GM23338 (cell line): ENCODE measurements at regions not wholly inside any gene's neighbourhood (a gene's known extent, or its start where the extent isn't known, plus 50 kb on each side); places are given as distances from the start of the nearest gene placed in this dataset.

Experiments
- ATAC-seq: fragments of 200-7000 bp; cut with Tn5 transposase; 3 replicates; pipeline ENCODE4 v1.9.1; 2020
- DNase-seq: peaks from one replicate; pipeline ENCODE4 v3.0.0-alpha.2; 2015; ENCODE audit warnings: low spot score
- H2AFZ ChIP-seq: fragments of 200-600 bp; sonication (generic); 2 replicates; pipeline ENCODE4 v1.8.0; 2016; ENCODE audit warnings: antibody characterized with exemption, mild to moderate bottlenecking, moderate library complexity
- H3F3A ChIP-seq: fragments of 200-600 bp; sonication (generic); replicated peaks from 2 replicates; pipeline ENCODE4 v1.8.0; 2017; ENCODE audit warnings: antibody characterized with exemption, mixed run types, low read depth
- H3K27ac ChIP-seq: fragments of 200-600 bp; sonication (generic); 2 replicates; pipeline ENCODE4 v1.6.1; 2016; ENCODE audit warnings: low read depth
- H3K27me3 ChIP-seq: fragments of 200-600 bp; sonication (generic); 2 replicates; pipeline ENCODE4 v1.8.0; 2016; ENCODE audit warnings: mild to moderate bottlenecking, mixed run types, moderate library complexity; ENCODE audit not compliant: insufficient read depth
- H3K36me3 ChIP-seq: fragments of 200-600 bp; sonication (generic); 2 replicates; pipeline ENCODE4 v1.8.0; 2016; ENCODE audit warnings: mild to moderate bottlenecking; ENCODE audit not compliant: insufficient read depth
- H3K4me1 ChIP-seq: fragments of 200-600 bp; sonication (generic); 2 replicates; pipeline ENCODE4 v1.8.0; 2016; ENCODE audit warnings: mild to moderate bottlenecking, moderate library complexity; ENCODE audit not compliant: insufficient read depth
- H3K4me2 ChIP-seq: fragments of 200-600 bp; sonication (generic); 2 replicates; pipeline ENCODE4 v1.7.1; 2017; ENCODE audit warnings: mixed run types
- H3K4me3 ChIP-seq: fragments of 200-600 bp; sonication (generic); 2 replicates; pipeline ENCODE4 v1.6.1; 2016; ENCODE audit warnings: mixed run types
- H3K79me2 ChIP-seq: fragments of 200-600 bp; sonication (generic); replicated peaks from 2 replicates; pipeline ENCODE4 v1.8.0; 2017; ENCODE audit warnings: mild to moderate bottlenecking; ENCODE audit not compliant: insufficient read depth
- H3K9me2 ChIP-seq: fragments of 200-600 bp; sonication (generic); 2 replicates; pipeline ENCODE4 v1.8.0; 2017; ENCODE audit not compliant: insufficient read depth
- H4K20me1 ChIP-seq: fragments of 200-600 bp; sonication (generic); replicated peaks from 2 replicates; pipeline ENCODE4 v1.8.0; 2017; ENCODE audit warnings: mild to moderate bottlenecking; ENCODE audit not compliant: insufficient read depth
- H3K27ac Mint-ChIP-seq: 2 replicates; pipeline ENCODE4 v1.8.0; 2020; ENCODE audit warnings: inconsistent platforms, mild to moderate bottlenecking, moderate library complexity, mixed read lengths
- H3K27me3 Mint-ChIP-seq: 3 replicates; pipeline ENCODE4 v1.8.0; 2022; ENCODE audit warnings: low read depth, mild to moderate bottlenecking, moderate library complexity, mixed read lengths, inconsistent platforms; ENCODE audit not compliant: insufficient read depth, poor library complexity
- H3K36me3 Mint-ChIP-seq: 3 replicates; pipeline ENCODE4 v1.8.0; 2021; ENCODE audit warnings: low read depth, mild to moderate bottlenecking, inconsistent platforms, moderate library complexity, mixed read lengths
- H3K4me1 Mint-ChIP-seq: 3 replicates; pipeline ENCODE4 v1.8.0; 2020; ENCODE audit warnings: mild to moderate bottlenecking, inconsistent platforms, mixed read lengths
- H3K4me3 Mint-ChIP-seq: 3 replicates; pipeline ENCODE4 v1.8.0; 2021; ENCODE audit warnings: moderate library complexity, mild to moderate bottlenecking, inconsistent platforms, mixed read lengths
- H3K9me3 Mint-ChIP-seq: 3 replicates; pipeline ENCODE4 v1.8.0; 2020; ENCODE audit warnings: moderate library complexity, mild to moderate bottlenecking, inconsistent platforms, mixed read lengths
- CREB1 ChIP-seq: fragments of 250-450 bp; sonication (Bioruptor Pico); IDR thresholded peaks from 2 replicates; pipeline ENCODE4 v1.5.0; 2020; ENCODE audit warnings: low read depth, mild to moderate bottlenecking, moderate library complexity
- EZH2 ChIP-seq: fragments of 200-600 bp; sonication (generic); IDR thresholded peaks from one replicate; pipeline ENCODE4 v1.8.0; 2017; ENCODE audit warnings: antibody characterized with exemption, mild to moderate bottlenecking, low read depth; ENCODE audit not compliant: unreplicated experiment
- EZH2phosphoT487 ChIP-seq: fragments of 200-600 bp; sonication (generic); IDR thresholded peaks from one replicate; pipeline ENCODE4 v1.8.1; 2018; ENCODE audit warnings: antibody characterized with exemption; ENCODE audit not compliant: unreplicated experiment
- JUNB ChIP-seq: IDR thresholded peaks from one replicate; pipeline ENCODE4 v1.6.1; 2016; ENCODE audit warnings: antibody characterized with exemption; ENCODE audit not compliant: unreplicated experiment
- NANOG ChIP-seq: IDR thresholded peaks from 2 replicates; pipeline ENCODE4 v1.6.1; 2016; ENCODE audit warnings: antibody characterized with exemption, borderline replicate concordance
- POLR2AphosphoS5 ChIP-seq: IDR thresholded peaks from 2 replicates; pipeline ENCODE4 v1.6.1; 2016; ENCODE audit warnings: antibody characterized with exemption, low read depth
- STAT1 ChIP-seq: IDR thresholded peaks from one replicate; pipeline ENCODE4 v1.6.1; 2016; ENCODE audit warnings: antibody characterized with exemption; ENCODE audit not compliant: unreplicated experiment
- ZNF114 ChIP-seq: fragments of 250-450 bp; sonication (Bioruptor Pico); IDR thresholded peaks from 2 replicates; pipeline ENCODE4 v1.5.0; 2020; ENCODE audit warnings: mild to moderate bottlenecking, moderate library complexity
- ZNF331 ChIP-seq: fragments of 250-450 bp; sonication (Bioruptor Pico); IDR thresholded peaks from 2 replicates; pipeline ENCODE4 v1.5.0; 2020; ENCODE audit warnings: low read depth, mild to moderate bottlenecking, moderate library complexity
- TF ChIP-seq, protein P1 (sequence below): IDR thresholded peaks from 2 replicates; pipeline ENCODE4 v1.6.1; 2016; ENCODE audit warnings: antibody characterized with exemption
- TF ChIP-seq, protein P2 (sequence below): IDR thresholded peaks from one replicate; pipeline ENCODE4 v1.6.1; 2018; ENCODE audit warnings: antibody characterized with exemption; ENCODE audit not compliant: unreplicated experiment
- TF ChIP-seq, protein P3 (sequence below), 2 experiments: fragments of 200-600 bp in 1 of 2; sonication (generic) in 1 of 2; conservative IDR thresholded peaks; 2 replicates each; pipeline versions ENCODE4 v1.5.1 to v1.6.1; 2016 to 2017; ENCODE audit warnings: antibody characterized with exemption in 2 of 2, low read depth in 2 of 2, mild to moderate bottlenecking in 2 of 2, moderate library complexity in 1 of 2
- TF ChIP-seq, protein P4 (sequence below): fragments of 250-450 bp; sonication (Bioruptor Pico); IDR thresholded peaks from 2 replicates; pipeline ENCODE4 v1.5.0; 2020; ENCODE audit warnings: mild to moderate bottlenecking, moderate library complexity

DNA sequence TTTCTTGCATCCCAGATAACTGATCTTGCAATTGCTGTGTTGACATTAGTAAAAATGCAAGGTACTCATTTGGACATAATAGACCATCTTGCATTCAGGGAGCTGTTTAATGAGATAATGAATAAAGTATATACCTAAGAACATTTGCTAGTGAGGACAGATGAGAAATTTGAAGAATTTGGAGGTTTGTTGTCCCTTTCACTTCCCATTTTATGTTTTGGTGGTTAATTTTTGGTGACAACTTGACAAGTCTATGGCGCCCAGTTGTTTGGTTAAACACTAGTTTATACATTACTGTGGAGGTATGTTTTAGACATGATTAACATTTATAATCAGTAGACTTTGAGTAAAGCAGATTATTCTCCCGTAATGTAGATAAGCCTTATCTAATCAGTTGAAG is 300.2 kb upstream of the SYNCRIP start:
- Mint-ChIP-seq H3K4me1 (no peaks in the 10 kb centered on the region), H3K36me3 (no peaks in the 10 kb centered on the region), H3K27ac (no peak overlapping the region), H3K27me3 (peaks cover 1% of the 10 kb centered on the region), H3K4me3 (no peak overlapping the region), H3K9me3 (peaks cover 7% of the 10 kb centered on the region)
- ATAC-seq (no peak), DNase-seq (no peak)
- H3K27me3 ChIP-seq: no peaks in the 10 kb centered on the region
- no peaks in the 10 kb centered on the region for H3K79me2 ChIP-seq
- no peak overlapping the region for H3K27ac ChIP-seq
- no peaks in the 10 kb centered on the region for H3K4me1 ChIP-seq
- H2AFZ ChIP-seq: no peak overlapping the region
- H3K4me2 ChIP-seq: no peak overlapping the region
- H3K4me3 ChIP-seq: no peak overlapping the region
- H4K20me1 ChIP-seq: no peaks in the 10 kb centered on the region
- no peaks in the 10 kb centered on the region for H3K36me3 ChIP-seq
- H3K9me2 ChIP-seq: 0 out of 2 replicates have a peak, but pooled peaks cover 4% of the 10 kb centered on the region
- no peaks in the 10 kb centered on the region for H3F3A ChIP-seq
- TF ChIP-seq NANOG: no peak
- TF ChIP-seq, protein P1, sequence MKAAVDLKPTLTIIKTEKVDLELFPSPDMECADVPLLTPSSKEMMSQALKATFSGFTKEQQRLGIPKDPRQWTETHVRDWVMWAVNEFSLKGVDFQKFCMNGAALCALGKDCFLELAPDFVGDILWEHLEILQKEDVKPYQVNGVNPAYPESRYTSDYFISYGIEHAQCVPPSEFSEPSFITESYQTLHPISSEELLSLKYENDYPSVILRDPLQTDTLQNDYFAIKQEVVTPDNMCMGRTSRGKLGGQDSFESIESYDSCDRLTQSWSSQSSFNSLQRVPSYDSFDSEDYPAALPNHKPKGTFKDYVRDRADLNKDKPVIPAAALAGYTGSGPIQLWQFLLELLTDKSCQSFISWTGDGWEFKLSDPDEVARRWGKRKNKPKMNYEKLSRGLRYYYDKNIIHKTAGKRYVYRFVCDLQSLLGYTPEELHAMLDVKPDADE: no peak
- no peak for TF ChIP-seq POLR2AphosphoS5
- TF ChIP-seq, protein P2, sequence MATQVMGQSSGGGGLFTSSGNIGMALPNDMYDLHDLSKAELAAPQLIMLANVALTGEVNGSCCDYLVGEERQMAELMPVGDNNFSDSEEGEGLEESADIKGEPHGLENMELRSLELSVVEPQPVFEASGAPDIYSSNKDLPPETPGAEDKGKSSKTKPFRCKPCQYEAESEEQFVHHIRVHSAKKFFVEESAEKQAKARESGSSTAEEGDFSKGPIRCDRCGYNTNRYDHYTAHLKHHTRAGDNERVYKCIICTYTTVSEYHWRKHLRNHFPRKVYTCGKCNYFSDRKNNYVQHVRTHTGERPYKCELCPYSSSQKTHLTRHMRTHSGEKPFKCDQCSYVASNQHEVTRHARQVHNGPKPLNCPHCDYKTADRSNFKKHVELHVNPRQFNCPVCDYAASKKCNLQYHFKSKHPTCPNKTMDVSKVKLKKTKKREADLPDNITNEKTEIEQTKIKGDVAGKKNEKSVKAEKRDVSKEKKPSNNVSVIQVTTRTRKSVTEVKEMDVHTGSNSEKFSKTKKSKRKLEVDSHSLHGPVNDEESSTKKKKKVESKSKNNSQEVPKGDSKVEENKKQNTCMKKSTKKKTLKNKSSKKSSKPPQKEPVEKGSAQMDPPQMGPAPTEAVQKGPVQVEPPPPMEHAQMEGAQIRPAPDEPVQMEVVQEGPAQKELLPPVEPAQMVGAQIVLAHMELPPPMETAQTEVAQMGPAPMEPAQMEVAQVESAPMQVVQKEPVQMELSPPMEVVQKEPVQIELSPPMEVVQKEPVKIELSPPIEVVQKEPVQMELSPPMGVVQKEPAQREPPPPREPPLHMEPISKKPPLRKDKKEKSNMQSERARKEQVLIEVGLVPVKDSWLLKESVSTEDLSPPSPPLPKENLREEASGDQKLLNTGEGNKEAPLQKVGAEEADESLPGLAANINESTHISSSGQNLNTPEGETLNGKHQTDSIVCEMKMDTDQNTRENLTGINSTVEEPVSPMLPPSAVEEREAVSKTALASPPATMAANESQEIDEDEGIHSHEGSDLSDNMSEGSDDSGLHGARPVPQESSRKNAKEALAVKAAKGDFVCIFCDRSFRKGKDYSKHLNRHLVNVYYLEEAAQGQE: no peak
- no peak for TF ChIP-seq ZNF114
- TF ChIP-seq ZNF331 (CRISPR knock-in tag): no peak
- TF ChIP-seq EZH2phosphoT487: no peak
- TF ChIP-seq, protein P3, sequence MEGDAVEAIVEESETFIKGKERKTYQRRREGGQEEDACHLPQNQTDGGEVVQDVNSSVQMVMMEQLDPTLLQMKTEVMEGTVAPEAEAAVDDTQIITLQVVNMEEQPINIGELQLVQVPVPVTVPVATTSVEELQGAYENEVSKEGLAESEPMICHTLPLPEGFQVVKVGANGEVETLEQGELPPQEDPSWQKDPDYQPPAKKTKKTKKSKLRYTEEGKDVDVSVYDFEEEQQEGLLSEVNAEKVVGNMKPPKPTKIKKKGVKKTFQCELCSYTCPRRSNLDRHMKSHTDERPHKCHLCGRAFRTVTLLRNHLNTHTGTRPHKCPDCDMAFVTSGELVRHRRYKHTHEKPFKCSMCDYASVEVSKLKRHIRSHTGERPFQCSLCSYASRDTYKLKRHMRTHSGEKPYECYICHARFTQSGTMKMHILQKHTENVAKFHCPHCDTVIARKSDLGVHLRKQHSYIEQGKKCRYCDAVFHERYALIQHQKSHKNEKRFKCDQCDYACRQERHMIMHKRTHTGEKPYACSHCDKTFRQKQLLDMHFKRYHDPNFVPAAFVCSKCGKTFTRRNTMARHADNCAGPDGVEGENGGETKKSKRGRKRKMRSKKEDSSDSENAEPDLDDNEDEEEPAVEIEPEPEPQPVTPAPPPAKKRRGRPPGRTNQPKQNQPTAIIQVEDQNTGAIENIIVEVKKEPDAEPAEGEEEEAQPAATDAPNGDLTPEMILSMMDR (conservative IDR thresholded peaks at IDR 0.05; ENCODE audit: low read depth in 2 of 2): no peak
- TF ChIP-seq CREB1 (CRISPR knock-in tag): no peak
- TF ChIP-seq JUNB: no peak
- no peak for TF ChIP-seq EZH2
- TF ChIP-seq, protein P4, sequence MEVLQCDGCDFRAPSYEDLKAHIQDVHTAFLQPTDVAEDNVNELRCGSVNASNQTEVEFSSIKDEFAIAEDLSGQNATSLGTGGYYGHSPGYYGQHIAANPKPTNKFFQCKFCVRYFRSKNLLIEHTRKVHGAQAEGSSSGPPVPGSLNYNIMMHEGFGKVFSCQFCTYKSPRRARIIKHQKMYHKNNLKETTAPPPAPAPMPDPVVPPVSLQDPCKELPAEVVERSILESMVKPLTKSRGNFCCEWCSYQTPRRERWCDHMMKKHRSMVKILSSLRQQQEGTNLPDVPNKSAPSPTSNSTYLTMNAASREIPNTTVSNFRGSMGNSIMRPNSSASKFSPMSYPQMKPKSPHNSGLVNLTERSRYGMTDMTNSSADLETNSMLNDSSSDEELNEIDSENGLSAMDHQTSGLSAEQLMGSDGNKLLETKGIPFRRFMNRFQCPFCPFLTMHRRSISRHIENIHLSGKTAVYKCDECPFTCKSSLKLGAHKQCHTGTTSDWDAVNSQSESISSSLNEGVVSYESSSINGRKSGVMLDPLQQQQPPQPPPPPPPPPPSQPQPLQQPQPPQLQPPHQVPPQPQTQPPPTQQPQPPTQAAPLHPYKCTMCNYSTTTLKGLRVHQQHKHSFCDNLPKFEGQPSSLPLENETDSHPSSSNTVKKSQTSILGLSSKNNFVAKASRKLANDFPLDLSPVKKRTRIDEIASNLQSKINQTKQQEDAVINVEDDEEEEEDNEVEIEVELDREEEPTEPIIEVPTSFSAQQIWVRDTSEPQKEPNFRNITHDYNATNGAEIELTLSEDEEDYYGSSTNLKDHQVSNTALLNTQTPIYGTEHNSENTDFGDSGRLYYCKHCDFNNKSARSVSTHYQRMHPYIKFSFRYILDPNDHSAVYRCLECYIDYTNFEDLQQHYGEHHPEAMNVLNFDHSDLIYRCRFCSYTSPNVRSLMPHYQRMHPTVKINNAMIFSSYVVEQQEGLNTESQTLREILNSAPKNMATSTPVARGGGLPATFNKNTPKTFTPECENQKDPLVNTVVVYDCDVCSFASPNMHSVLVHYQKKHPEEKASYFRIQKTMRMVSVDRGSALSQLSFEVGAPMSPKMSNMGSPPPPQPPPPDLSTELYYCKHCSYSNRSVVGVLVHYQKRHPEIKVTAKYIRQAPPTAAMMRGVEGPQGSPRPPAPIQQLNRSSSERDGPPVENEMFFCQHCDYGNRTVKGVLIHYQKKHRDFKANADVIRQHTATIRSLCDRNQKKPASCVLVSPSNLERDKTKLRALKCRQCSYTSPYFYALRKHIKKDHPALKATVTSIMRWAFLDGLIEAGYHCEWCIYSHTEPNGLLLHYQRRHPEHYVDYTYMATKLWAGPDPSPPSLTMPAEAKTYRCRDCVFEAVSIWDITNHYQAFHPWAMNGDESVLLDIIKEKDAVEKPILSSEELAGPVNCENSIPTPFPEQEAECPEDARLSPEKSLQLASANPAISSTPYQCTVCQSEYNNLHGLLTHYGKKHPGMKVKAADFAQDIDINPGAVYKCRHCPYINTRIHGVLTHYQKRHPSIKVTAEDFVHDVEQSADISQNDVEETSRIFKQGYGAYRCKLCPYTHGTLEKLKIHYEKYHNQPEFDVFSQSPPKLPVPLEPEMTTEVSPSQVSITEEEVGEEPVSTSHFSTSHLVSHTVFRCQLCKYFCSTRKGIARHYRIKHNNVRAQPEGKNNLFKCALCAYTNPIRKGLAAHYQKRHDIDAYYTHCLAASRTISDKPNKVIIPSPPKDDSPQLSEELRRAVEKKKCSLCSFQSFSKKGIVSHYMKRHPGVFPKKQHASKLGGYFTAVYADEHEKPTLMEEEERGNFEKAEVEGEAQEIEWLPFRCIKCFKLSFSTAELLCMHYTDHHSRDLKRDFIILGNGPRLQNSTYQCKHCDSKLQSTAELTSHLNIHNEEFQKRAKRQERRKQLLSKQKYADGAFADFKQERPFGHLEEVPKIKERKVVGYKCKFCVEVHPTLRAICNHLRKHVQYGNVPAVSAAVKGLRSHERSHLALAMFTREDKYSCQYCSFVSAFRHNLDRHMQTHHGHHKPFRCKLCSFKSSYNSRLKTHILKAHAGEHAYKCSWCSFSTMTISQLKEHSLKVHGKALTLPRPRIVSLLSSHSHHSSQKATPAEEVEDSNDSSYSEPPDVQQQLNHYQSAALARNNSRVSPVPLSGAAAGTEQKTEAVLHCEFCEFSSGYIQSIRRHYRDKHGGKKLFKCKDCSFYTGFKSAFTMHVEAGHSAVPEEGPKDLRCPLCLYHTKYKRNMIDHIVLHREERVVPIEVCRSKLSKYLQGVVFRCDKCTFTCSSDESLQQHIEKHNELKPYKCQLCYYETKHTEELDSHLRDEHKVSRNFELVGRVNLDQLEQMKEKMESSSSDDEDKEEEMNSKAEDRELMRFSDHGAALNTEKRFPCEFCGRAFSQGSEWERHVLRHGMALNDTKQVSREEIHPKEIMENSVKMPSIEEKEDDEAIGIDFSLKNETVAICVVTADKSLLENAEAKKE (CRISPR knock-in tag): no peak
- no peak for TF ChIP-seq STAT1
